ENCODE measurements at regions not wholly inside any gene's neighbourhood (a gene's known extent, or its start where the extent isn't known, plus 50 kb on each side); places are given as distances from the start of the nearest gene placed in this dataset.

GRCh38 chr4:12110627-12111026 lies 681.9 kb upstream of the HS3ST1 start:
- no peak for TF ChIP-seq POLR2AphosphoS5 (IDR thresholded peaks at IDR 0.05; ENCODE audit: low read depth, low read length)
- no peak for TF ChIP-seq REST (IDR thresholded peaks at IDR 0.05; ENCODE audit: insufficient read depth in 1 of 2, low read depth in 2 of 2, low read length in 2 of 2)
- no peak for TF ChIP-seq SIN3A (IDR thresholded peaks at IDR 0.05; ENCODE audit: borderline replicate concordance, insufficient read depth, low read length)
- no peak for TF ChIP-seq FOXP2 (optimal IDR thresholded peaks at IDR 0.05; ENCODE audit: borderline replicate concordance, extremely low read depth, extremely low read length, insufficient read depth)
- TF ChIP-seq TAF1 (IDR thresholded peaks at IDR 0.05; ENCODE audit: borderline replicate concordance, insufficient read depth, low read length), result no peak

DNA sequence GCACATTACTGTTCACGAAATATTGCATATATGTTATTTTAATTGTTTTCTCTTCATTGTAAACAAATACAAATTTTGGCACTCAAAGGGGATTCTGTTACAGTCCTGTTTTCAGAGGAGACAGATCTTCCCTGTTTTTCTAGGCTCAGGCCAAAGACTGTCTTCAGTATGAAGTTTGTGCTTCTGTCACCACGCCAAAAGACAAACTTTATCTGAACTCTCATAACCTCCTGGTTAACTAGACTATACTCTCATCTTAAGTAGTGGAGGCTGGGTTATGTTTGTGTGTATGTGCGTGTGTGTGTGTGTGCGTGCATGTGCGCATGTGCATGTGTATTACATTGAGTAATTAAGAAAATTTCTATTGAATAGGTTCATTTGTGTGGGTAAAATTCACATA lies 676.8 kb upstream of the HS3ST1 start:
- TF ChIP-seq FOXP2 (optimal IDR thresholded peaks at IDR 0.05; ENCODE audit: borderline replicate concordance, extremely low read depth, extremely low read length, insufficient read depth) (no peak), TAF1 (IDR thresholded peaks at IDR 0.05; ENCODE audit: borderline replicate concordance, insufficient read depth, low read length) (no peak), POLR2AphosphoS5 (IDR thresholded peaks at IDR 0.05; ENCODE audit: low read depth, low read length) (no peak), REST (IDR thresholded peaks at IDR 0.05; ENCODE audit: insufficient read depth in 1 of 2, low read depth in 2 of 2, low read length in 2 of 2) (no peak), SIN3A (IDR thresholded peaks at IDR 0.05; ENCODE audit: borderline replicate concordance, insufficient read depth, low read length) (no peak)

DNA sequence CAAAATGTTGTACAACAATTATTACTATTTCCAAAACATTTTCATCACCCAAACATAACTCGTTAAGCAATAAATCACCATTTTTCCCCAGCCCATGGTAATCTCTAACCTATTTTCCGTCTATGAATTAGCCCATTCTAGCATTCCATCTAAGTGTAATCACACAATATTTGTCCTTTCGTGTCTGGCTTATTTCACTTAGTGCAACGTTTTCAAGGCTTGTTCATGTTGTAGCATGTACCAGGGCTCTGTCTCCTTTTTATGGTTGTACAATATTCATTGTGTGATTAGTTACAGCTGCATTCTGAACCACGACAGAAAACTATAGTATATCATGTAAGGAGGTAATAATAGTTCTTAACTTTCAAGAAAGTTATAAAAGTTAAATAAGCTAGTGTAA lies 656.0 kb upstream of the HS3ST1 start:
- TF ChIP-seq TAF1 (IDR thresholded peaks at IDR 0.05; ENCODE audit: borderline replicate concordance, insufficient read depth, low read length) (no peak), SIN3A (IDR thresholded peaks at IDR 0.05; ENCODE audit: borderline replicate concordance, insufficient read depth, low read length) (no peak), REST (IDR thresholded peaks at IDR 0.05; ENCODE audit: insufficient read depth in 1 of 2, low read depth in 2 of 2, low read length in 2 of 2) (no peak), POLR2AphosphoS5 (IDR thresholded peaks at IDR 0.05; ENCODE audit: low read depth, low read length) (no peak), FOXP2 (optimal IDR thresholded peaks at IDR 0.05; ENCODE audit: borderline replicate concordance, extremely low read depth, extremely low read length, insufficient read depth) (no peak)

DNA sequence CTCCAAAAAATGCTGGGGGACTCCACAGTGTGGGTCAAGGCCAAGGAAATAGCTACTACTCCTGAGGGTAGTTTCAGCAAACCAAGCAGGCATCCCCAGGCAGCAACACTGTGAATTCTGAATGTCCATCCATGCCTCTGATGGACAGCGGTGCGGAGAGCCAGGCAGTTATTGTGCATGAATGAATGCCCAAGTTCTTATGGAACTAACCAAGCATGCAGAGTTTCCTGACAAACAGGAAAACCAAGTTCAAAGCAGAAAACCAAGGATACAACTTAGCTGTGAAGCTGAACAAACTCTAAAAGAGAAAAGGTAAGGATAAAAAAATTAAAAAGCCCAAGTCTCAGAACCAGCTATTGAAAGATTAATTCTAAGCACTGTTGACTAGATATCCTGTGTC lies 642.6 kb upstream of the HS3ST1 start:
- TF ChIP-seq FOXP2 (optimal IDR thresholded peaks at IDR 0.05; ENCODE audit: borderline replicate concordance, extremely low read depth, extremely low read length, insufficient read depth), result no peak
- no peak for TF ChIP-seq TAF1 (IDR thresholded peaks at IDR 0.05; ENCODE audit: borderline replicate concordance, insufficient read depth, low read length)
- TF ChIP-seq POLR2AphosphoS5 (IDR thresholded peaks at IDR 0.05; ENCODE audit: low read depth, low read length), result no peak
- TF ChIP-seq REST (IDR thresholded peaks at IDR 0.05; ENCODE audit: insufficient read depth in 1 of 2, low read depth in 2 of 2, low read length in 2 of 2), result no peak
- no peak for TF ChIP-seq SIN3A (IDR thresholded peaks at IDR 0.05; ENCODE audit: borderline replicate concordance, insufficient read depth, low read length)

GRCh38 chr4:12053966-12054365 lies 625.3 kb upstream of the HS3ST1 start:
- TF ChIP-seq SIN3A (IDR thresholded peaks at IDR 0.05; ENCODE audit: borderline replicate concordance, insufficient read depth, low read length) (no peak), FOXP2 (optimal IDR thresholded peaks at IDR 0.05; ENCODE audit: borderline replicate concordance, extremely low read depth, extremely low read length, insufficient read depth) (no peak), TAF1 (IDR thresholded peaks at IDR 0.05; ENCODE audit: borderline replicate concordance, insufficient read depth, low read length) (no peak), REST (IDR thresholded peaks at IDR 0.05; ENCODE audit: insufficient read depth in 1 of 2, low read depth in 2 of 2, low read length in 2 of 2) (no peak), POLR2AphosphoS5 (IDR thresholded peaks at IDR 0.05; ENCODE audit: low read depth, low read length) (no peak)
